Mesendoderm (in vitro differentiated cells): ENCODE measurements at regions not wholly inside any gene's neighbourhood (a gene's known extent, or its start where the extent isn't known, plus 50 kb on each side); places are given as distances from the start of the nearest gene placed in this dataset.

Experiments used
- DNase-seq: peaks from one replicate; pipeline ENCODE4 v3.0.0; 2013
- H2AK5ac ChIP-seq: 2 replicates; pipeline ENCODE4 v1.6.1; 2013; ENCODE audit warnings: low read length, inconsistent platforms
- H2BK120ac ChIP-seq: 2 replicates; pipeline ENCODE4 v1.6.1; 2013; ENCODE audit warnings: low read depth, mild to moderate bottlenecking, low read length, moderate library complexity, mixed read lengths
- H2BK15ac ChIP-seq: replicated peaks from 2 replicates; pipeline ENCODE4 v1.6.1; 2013; ENCODE audit warnings: low read depth, mild to moderate bottlenecking, moderate library complexity
- H2BK5ac ChIP-seq: 2 replicates; pipeline ENCODE4 v1.6.1; 2013; ENCODE audit warnings: low read length, inconsistent platforms
- H3K18ac ChIP-seq: 2 replicates; pipeline ENCODE4 v1.6.1; 2013; ENCODE audit warnings: mild to moderate bottlenecking, low read length, mixed read lengths
- H3K23ac ChIP-seq: one replicate; pipeline ENCODE4 v1.6.1; 2013; ENCODE audit warnings: low read length
- H3K27ac ChIP-seq: 2 replicates; pipeline ENCODE4 v1.5.1; 2013; ENCODE audit warnings: low read depth, mild to moderate bottlenecking, inconsistent platforms, low read length, moderate library complexity
- H3K27me3 ChIP-seq: 2 replicates; pipeline ENCODE4 v1.6.1; 2013; ENCODE audit warnings: low read length, control low read depth, mild to moderate bottlenecking, inconsistent platforms; ENCODE audit not compliant: insufficient read depth, poor library complexity
- H3K36me3 ChIP-seq: 2 replicates; pipeline ENCODE4 v1.6.1; 2013; ENCODE audit warnings: low read length, inconsistent platforms; ENCODE audit not compliant: control insufficient read depth, insufficient read depth
- H3K4ac ChIP-seq: one replicate; pipeline ENCODE4 v1.6.1; 2013; ENCODE audit warnings: low read depth, mild to moderate bottlenecking, low read length, moderate library complexity
- H3K4me1 ChIP-seq: 2 replicates; pipeline ENCODE4 v1.6.1; 2013; ENCODE audit warnings: low read depth, low read length, inconsistent platforms; ENCODE audit not compliant: control insufficient read depth
- H3K4me2 ChIP-seq: 2 replicates; pipeline ENCODE4 v1.6.1; 2013; ENCODE audit warnings: low read length
- H3K4me3 ChIP-seq: 2 replicates; pipeline ENCODE4 v1.5.1; 2013; ENCODE audit warnings: mild to moderate bottlenecking, low read length
- H3K56ac ChIP-seq: one replicate; pipeline ENCODE4 v1.6.1; 2013; ENCODE audit warnings: low read length
- H3K79me1 ChIP-seq: 2 replicates; pipeline ENCODE4 v1.6.1; 2013; ENCODE audit warnings: low read length, inconsistent platforms
- H3K79me2 ChIP-seq: 2 replicates; pipeline ENCODE4 v1.6.1; 2013; ENCODE audit warnings: mild to moderate bottlenecking, low read length; ENCODE audit not compliant: control insufficient read depth, insufficient read depth
- H3K9ac ChIP-seq: 2 replicates; pipeline ENCODE4 v1.6.1; 2013; ENCODE audit warnings: low read length, inconsistent platforms
- H4K5ac ChIP-seq: one replicate; pipeline ENCODE4 v1.6.1; 2013; ENCODE audit warnings: low read length
- H4K8ac ChIP-seq: one replicate; pipeline ENCODE4 v1.6.1; 2013; ENCODE audit warnings: low read depth, mild to moderate bottlenecking, control low read depth, low read length, moderate library complexity
- WGBS: extraction: QIAGEN DNeasy Blood & Tissue Kit; methylation state at CpG from one replicate; pipeline ENCODE4 v1.1.7; 2013; ENCODE audit warnings: low lambda C conversion rate, missing lambda C conversion rate; ENCODE audit not compliant: insufficient coverage; ENCODE audit errors: extremely low coverage; 5-methylcytosine and 5-hydroxymethylcytosine counted together

DNA sequence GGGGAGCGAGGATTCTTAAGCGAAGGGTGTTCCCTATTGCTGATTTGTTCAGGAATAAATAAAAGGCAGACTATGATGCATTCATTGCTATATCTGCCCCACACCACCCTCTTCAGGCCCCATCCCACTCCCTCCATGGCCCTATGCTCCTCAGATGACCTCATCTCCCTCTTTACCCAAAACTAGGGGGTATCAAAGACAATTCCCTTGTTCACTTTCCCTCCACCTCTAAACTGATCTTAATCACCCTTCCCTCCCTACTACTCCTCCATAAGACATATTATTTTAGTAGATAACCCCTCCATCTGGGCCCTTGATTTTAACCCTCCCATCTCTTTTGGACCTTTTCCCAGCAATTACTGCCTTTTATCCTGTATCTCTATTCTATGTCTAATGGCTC is 434.9 kb upstream of the RUNX1 start:
- Histone ChIP-seq H4K8ac (no peak overlapping the region), H3K4me1 (no peaks in the 10 kb centered on the region), H3K23ac (no peak overlapping the region), H3K4me2 (no peak overlapping the region), H2BK120ac (no peak overlapping the region), H3K36me3 (no peaks in the 10 kb centered on the region), H4K5ac (no peak overlapping the region), H2BK15ac (no peak overlapping the region), H3K79me2 (no peaks in the 10 kb centered on the region), H3K4ac (no peak overlapping the region), H3K27ac (no peak overlapping the region), H2AK5ac (no peak overlapping the region), H3K27me3 (no peaks in the 10 kb centered on the region), H3K9ac (no peak overlapping the region), H3K56ac (no peak overlapping the region), H3K18ac (no peak overlapping the region), H3K4me3 (no peak overlapping the region), H2BK5ac (no peak overlapping the region), H3K79me1 (no peaks in the 10 kb centered on the region)
- no peak for DNase-seq
- WGBS, result no CpG with 5 or more reads among the region's 2 CpGs

DNA sequence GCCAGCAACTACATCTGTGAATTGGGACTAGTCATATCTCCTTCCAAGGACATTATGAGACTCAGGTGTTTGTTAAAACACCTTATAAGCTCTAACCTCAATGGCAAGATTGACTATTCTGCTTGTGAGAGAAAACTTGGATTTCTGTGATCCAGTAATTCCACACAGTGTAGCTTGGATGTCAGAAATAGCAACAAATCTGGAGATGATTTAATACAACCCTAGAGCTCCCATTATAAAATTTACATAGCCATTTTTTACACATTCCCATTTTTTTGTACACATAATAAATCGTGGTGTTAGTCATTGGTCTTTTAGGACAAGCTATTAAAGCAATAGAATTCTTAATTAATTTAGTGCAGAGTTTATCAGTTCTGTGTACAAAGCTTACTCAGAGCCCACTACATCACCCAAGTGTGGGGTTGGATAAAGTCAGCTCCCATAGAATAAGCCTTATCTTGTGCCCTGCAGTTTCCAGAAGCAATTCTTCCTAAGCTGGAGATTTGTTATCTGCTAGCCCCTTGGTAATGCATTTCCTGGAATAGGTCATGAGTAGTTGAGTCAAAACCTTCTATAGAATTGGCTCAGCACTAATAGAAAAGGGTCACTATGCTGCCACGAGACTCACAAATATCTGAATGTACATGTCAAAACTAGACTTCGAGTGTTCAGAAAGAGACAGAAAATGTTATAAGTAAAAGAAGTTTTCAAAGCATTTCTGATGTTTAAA is 434.0 kb upstream of the RUNX1 start:
- H3K4me3 ChIP-seq, result no peak overlapping the region
- H3K79me1 ChIP-seq, result no peaks in the 10 kb centered on the region
- no peak overlapping the region for H3K4me2 ChIP-seq
- H3K4ac ChIP-seq, result no peak overlapping the region
- H4K8ac ChIP-seq, result no peak overlapping the region
- H3K18ac ChIP-seq, result no peak overlapping the region
- H4K5ac ChIP-seq, result no peak overlapping the region
- no peak overlapping the region for H3K23ac ChIP-seq
- no peak overlapping the region for H3K27ac ChIP-seq
- no CpG with 5 or more reads among the region's 3 CpGs for WGBS
- H3K4me1 ChIP-seq, result no peaks in the 10 kb centered on the region
- no peaks in the 10 kb centered on the region for H3K27me3 ChIP-seq
- H2BK5ac ChIP-seq, result no peak overlapping the region
- no peak overlapping the region for H2BK15ac ChIP-seq
- peak; percentile 54 for DNase-seq
- no peak overlapping the region for H3K56ac ChIP-seq
- no peaks in the 10 kb centered on the region for H3K79me2 ChIP-seq
- H2BK120ac ChIP-seq, result no peak overlapping the region
- H3K36me3 ChIP-seq, result no peaks in the 10 kb centered on the region
- no peak overlapping the region for H3K9ac ChIP-seq
- no peak overlapping the region for H2AK5ac ChIP-seq

DNA sequence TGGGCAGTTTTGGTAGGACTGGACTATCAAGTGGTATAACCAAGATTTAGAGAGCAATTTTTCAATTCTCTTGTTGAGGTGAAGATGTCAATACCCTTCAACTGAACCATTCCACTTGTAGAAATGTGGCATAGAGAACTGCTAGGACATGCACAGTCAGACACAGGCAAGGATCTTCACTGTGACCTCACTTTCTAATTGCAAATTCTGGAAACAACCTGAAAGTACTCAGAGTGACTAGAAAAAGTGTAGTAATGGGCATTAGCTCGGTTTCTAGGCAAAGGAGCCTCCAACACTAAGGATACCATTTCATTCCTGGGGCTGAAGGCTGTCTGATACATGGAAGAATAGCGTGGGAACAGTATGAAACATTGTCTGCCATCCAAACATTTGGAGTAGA is 433.0 kb upstream of the RUNX1 start:
- no peak overlapping the region for H3K9ac ChIP-seq
- H3K23ac ChIP-seq, result no peak overlapping the region
- H3K56ac ChIP-seq, result no peak overlapping the region
- H3K79me2 ChIP-seq, result no peaks in the 10 kb centered on the region
- WGBS, result no CpG with 5 or more reads among the region's 2 CpGs
- no peak overlapping the region for H2BK5ac ChIP-seq
- H3K4me1 ChIP-seq, result no peaks in the 10 kb centered on the region
- no peak overlapping the region for H2BK15ac ChIP-seq
- H3K27ac ChIP-seq, result no peak overlapping the region
- H2AK5ac ChIP-seq, result no peak overlapping the region
- no peaks in the 10 kb centered on the region for H3K27me3 ChIP-seq
- DNase-seq, result no peak
- H3K4me2 ChIP-seq, result no peak overlapping the region
- no peak overlapping the region for H3K4ac ChIP-seq
- no peaks in the 10 kb centered on the region for H3K36me3 ChIP-seq
- H3K79me1 ChIP-seq, result no peaks in the 10 kb centered on the region
- H4K5ac ChIP-seq, result no peak overlapping the region
- no peak overlapping the region for H3K4me3 ChIP-seq
- H2BK120ac ChIP-seq, result no peak overlapping the region
- no peak overlapping the region for H3K18ac ChIP-seq
- H4K8ac ChIP-seq, result no peak overlapping the region

DNA sequence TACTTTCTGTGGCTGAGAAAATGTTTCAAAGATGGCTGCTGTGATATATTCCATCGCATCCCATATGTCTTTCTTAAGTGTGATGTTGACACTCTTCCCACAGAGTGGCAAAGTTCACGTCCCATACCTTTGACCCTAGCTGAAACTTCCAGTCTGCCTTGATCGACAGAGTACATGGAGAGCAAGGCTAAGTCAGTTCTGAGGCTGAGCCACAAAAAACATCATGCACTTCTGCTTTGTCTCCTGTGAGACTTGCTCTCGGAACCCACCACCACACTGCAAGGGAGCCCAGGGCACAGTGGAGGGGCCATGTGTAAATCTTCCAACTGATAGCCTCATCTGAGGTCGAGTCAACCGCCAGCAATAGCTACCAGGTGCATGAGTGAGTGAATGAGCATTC is 431.9 kb upstream of the RUNX1 start:
- WGBS, result no CpG with 5 or more reads among the region's 6 CpGs
- Histone ChIP-seq H3K36me3 (no peaks in the 10 kb centered on the region), H3K4me3 (no peak overlapping the region), H3K56ac (peak overlapping the region; percentile 5), H3K27ac (no peak overlapping the region), H3K18ac (no peak overlapping the region), H2BK120ac (no peak overlapping the region), H4K5ac (no peak overlapping the region), H2BK5ac (no peak overlapping the region), H3K9ac (no peak overlapping the region), H3K27me3 (no peaks in the 10 kb centered on the region), H3K79me1 (no peaks in the 10 kb centered on the region), H4K8ac (no peak overlapping the region), H2AK5ac (no peak overlapping the region), H3K23ac (no peak overlapping the region), H3K4me2 (no peak overlapping the region), H2BK15ac (no peak overlapping the region), H3K4me1 (no peaks in the 10 kb centered on the region), H3K79me2 (no peaks in the 10 kb centered on the region), H3K4ac (no peak overlapping the region)
- no peak for DNase-seq

DNA sequence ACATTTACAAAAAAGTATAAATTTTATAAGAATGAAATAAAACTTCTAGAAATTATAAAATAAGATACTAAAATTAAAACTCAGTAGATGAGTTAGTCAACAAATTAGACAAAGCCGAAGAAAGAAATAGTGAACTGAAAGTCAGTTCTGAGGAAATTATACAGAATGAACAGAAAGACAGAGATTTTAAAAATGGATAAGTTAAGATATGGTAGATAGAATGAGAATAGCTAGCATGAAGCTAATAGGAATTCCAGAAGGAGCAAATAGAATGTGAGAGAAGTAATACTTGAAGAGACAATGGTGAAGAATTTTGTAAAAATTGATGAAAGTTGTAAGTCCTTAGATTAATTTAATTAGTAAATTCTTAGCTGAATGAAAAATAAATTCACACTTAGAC is 430.4 kb upstream of the RUNX1 start:
- Histone ChIP-seq H4K8ac (no peak overlapping the region), H2BK120ac (no peak overlapping the region), H3K79me1 (no peaks in the 10 kb centered on the region), H3K23ac (no peak overlapping the region), H3K79me2 (no peaks in the 10 kb centered on the region), H3K4me2 (no peak overlapping the region), H4K5ac (no peak overlapping the region), H3K27me3 (no peaks in the 10 kb centered on the region), H2AK5ac (no peak overlapping the region), H3K56ac (no peak overlapping the region), H3K4me1 (no peaks in the 10 kb centered on the region), H3K4ac (no peak overlapping the region), H3K9ac (no peak overlapping the region), H2BK15ac (no peak overlapping the region), H2BK5ac (no peak overlapping the region), H3K27ac (no peak overlapping the region), H3K4me3 (no peak overlapping the region), H3K36me3 (no peaks in the 10 kb centered on the region), H3K18ac (no peak overlapping the region)
- no peak for DNase-seq
- WGBS, result no CpG with 5 or more reads among the region's 1 CpG

DNA sequence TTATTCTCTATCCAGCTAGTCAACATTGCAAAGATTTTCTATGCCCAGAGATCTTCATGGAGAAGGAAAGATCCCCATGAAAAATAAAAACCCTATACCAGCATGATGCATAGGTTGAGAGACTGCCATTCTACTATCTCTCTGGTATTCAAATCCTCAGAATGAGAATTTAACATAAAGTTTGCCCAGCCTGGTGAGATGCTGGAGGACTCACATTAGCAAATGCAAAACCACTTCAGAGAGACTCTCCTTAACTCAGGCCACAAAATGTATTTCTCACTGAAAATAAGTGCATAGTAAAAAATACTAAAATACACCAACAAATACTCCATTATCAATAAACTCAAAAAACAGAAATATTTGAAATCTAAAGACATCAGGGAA is 430.0 kb upstream of the RUNX1 start:
- Histone ChIP-seq H3K4me3 (no peak overlapping the region), H3K56ac (no peak overlapping the region), H3K18ac (no peak overlapping the region), H3K36me3 (no peaks in the 10 kb centered on the region), H3K4ac (no peak overlapping the region), H3K79me2 (no peaks in the 10 kb centered on the region), H3K23ac (no peak overlapping the region), H3K4me2 (no peak overlapping the region), H2BK15ac (no peak overlapping the region), H3K4me1 (no peaks in the 10 kb centered on the region), H3K27me3 (no peaks in the 10 kb centered on the region), H2BK5ac (no peak overlapping the region), H4K5ac (no peak overlapping the region), H4K8ac (no peak overlapping the region), H3K79me1 (no peaks in the 10 kb centered on the region), H2BK120ac (no peak overlapping the region), H2AK5ac (no peak overlapping the region), H3K27ac (no peak overlapping the region), H3K9ac (no peak overlapping the region)
- DNase-seq, result no peak
